HCT116 (cell line): ENCODE measurements at regions not wholly inside any gene's neighbourhood (a gene's known extent, or its start where the extent isn't known, plus 50 kb on each side); places are given as distances from the start of the nearest gene placed in this dataset.

Experiments
- ATAC-seq: fragments of 200-7000 bp; cut with Tn5 transposase; 2 replicates; pipeline ENCODE4 v1.9.1; 2020; ENCODE audit warnings: mild to moderate bottlenecking, moderate library complexity
- BruUV-seq: library from RNA; stranded (reverse); fragments of 400-500 nt; replicated peaks from 2 replicates; lab custom pipeline; 2021; lab: Mats Ljungman, UMichigan
- CTCF ChIA-PET: fragments of 300-600 bp; sonication (Branson Sonifier 250); formaldehyde crosslinking; loops from one replicate; lab custom pipeline; 2021; ENCODE audit warnings: antibody characterized with exemption; lab: Charles Lee
- POLR2A ChIA-PET: fragments of 300-600, 350-600 bp; sonication (Branson Sonifier 250); formaldehyde crosslinking; loops from one replicate; lab custom pipeline; 2021; ENCODE audit warnings: antibody characterized with exemption; lab: Charles Lee
- RAD21 ChIA-PET, 2 experiments: fragments of 300-600 bp; sonication (Branson Sonifier 250); formaldehyde crosslinking; loops; one replicate each; lab custom pipeline; 2023; ENCODE audit warnings: low total read pairs in 2 of 2; ENCODE audit not compliant: uncharacterized antibody in 2 of 2, unreplicated experiment in 2 of 2, low non-redundant PET in 1 of 2; lab: Charles Lee
- DNase-seq: peaks from one replicate; pipeline ENCODE4 v3.0.0-alpha.2; 2010; ENCODE audit warnings: low read depth, low spot score
- H2AFZ ChIP-seq: fragments of 200-600 bp; shearing (Covaris generic), sonication (generic); 2 replicates; pipeline ENCODE4 v1.6.1; 2017; ENCODE audit warnings: low read depth, mixed run types, mixed read lengths, antibody characterized with exemption, low read length; ENCODE audit not compliant: poor library complexity, severe bottlenecking
- H3K27ac ChIP-seq: 2 replicates; pipeline ENCODE4 v1.5.1; 2012; ENCODE audit warnings: low read depth, low read length
- H3K27me3 ChIP-seq: fragments of 200-600 bp; sonication (generic); 2 replicates; pipeline ENCODE4 v1.6.1; 2016; ENCODE audit warnings: mixed run types, low read length, mixed read lengths; ENCODE audit not compliant: insufficient read depth
- H3K36me3 ChIP-seq, 2 experiments: fragments of 200-500 bp in 1 of 2; fragments of 200-600 bp in 1 of 2; sonication (Bioruptor generic) in 1 of 2; sonication (generic) in 1 of 2; 2 replicates each; pipeline versions ENCODE4 v1.5.1 to v1.6.1; 2014 to 2016; ENCODE audit warnings: low read length in 2 of 2, inconsistent platforms in 1 of 2, mixed read lengths in 1 of 2, mixed run types in 1 of 2; ENCODE audit not compliant: insufficient read depth in 2 of 2, control insufficient read depth in 1 of 2
- H3K4me1 ChIP-seq, 2 experiments: fragments of 200-600 bp in 1 of 2; sonication (generic) in 1 of 2; 2 replicates each; pipeline versions ENCODE4 v1.5.1 to v1.6.1; 2012 to 2017; ENCODE audit warnings: low read length in 2 of 2, inconsistent platforms in 1 of 2, mild to moderate bottlenecking in 1 of 2, mixed read lengths in 1 of 2, mixed run types in 1 of 2, moderate library complexity in 1 of 2; ENCODE audit not compliant: insufficient read depth in 2 of 2, control insufficient read depth in 1 of 2
- H3K4me2 ChIP-seq: fragments of 200-600 bp; sonication (generic); 2 replicates; pipeline ENCODE4 v1.6.1; 2017; ENCODE audit warnings: mixed run types, low read length, mixed read lengths
- H3K4me3 ChIP-seq, 2 experiments: fragments of 200-600 bp in 1 of 2; sonication (generic) in 1 of 2; replicated peaks in 1 of 2; 2 replicates each; pipeline ENCODE4 v1.5.1; 2011 to 2016; ENCODE audit warnings: low read length in 2 of 2, control low read depth in 1 of 2, low read depth in 1 of 2, mild to moderate bottlenecking in 1 of 2, mixed read lengths in 1 of 2, mixed run types in 1 of 2
- H3K79me2 ChIP-seq: fragments of 200-600 bp; sonication (generic); 2 replicates; pipeline ENCODE4 v1.6.1; 2017; ENCODE audit warnings: mild to moderate bottlenecking, mixed run types, low read length, moderate library complexity, mixed read lengths; ENCODE audit not compliant: insufficient read depth
- H3K9ac ChIP-seq: fragments of 200-600 bp; sonication (generic); 2 replicates; pipeline ENCODE4 v1.6.1; 2016; ENCODE audit warnings: low read length, mixed read lengths
- H3K9me2 ChIP-seq: fragments of 200-600 bp; sonication (generic), shearing (Covaris generic); 2 replicates; pipeline ENCODE4 v1.6.1; 2017; ENCODE audit warnings: mixed run types, mild to moderate bottlenecking, moderate library complexity; ENCODE audit not compliant: insufficient read depth
- H3K9me3 ChIP-seq, 2 experiments: fragments of 200-500 bp in 1 of 2; fragments of 200-600 bp in 1 of 2; sonication (Bioruptor generic) in 1 of 2; sonication (generic) in 1 of 2; 2 replicates each; pipeline ENCODE4 v1.6.1; 2014 to 2017; ENCODE audit warnings: low read length in 2 of 2, mixed read lengths in 2 of 2, inconsistent platforms in 1 of 2, low read depth in 1 of 2, mild to moderate bottlenecking in 1 of 2, mixed run types in 1 of 2, moderate library complexity in 1 of 2; ENCODE audit not compliant: control insufficient read depth in 1 of 2, insufficient read depth in 1 of 2
- H4K20me1 ChIP-seq: fragments of 200-600 bp; sonication (generic), shearing (Covaris generic); 2 replicates; pipeline ENCODE4 v1.6.1; 2017; ENCODE audit warnings: mixed run types, mild to moderate bottlenecking, moderate library complexity; ENCODE audit not compliant: insufficient read depth
- CEBPB ChIP-seq: IDR thresholded peaks from 2 replicates; pipeline ENCODE4 v1.6.1; 2012; ENCODE audit warnings: low read depth
- EGR1 ChIP-seq: IDR thresholded peaks from 2 replicates; pipeline ENCODE4 v1.6.1; 2012; ENCODE audit warnings: low read depth
- ELF1 ChIP-seq: IDR thresholded peaks from 2 replicates; pipeline ENCODE4 v1.6.1; 2012; ENCODE audit warnings: low read depth, borderline replicate concordance
- JUND ChIP-seq: IDR thresholded peaks from 2 replicates; pipeline ENCODE4 v1.6.1; 2012
- POLR2AphosphoS5 ChIP-seq: IDR thresholded peaks from 2 replicates; pipeline ENCODE4 v1.6.1; 2011; ENCODE audit warnings: mild to moderate bottlenecking, low read depth, low read length, moderate library complexity
- SIN3A ChIP-seq: IDR thresholded peaks from 2 replicates; pipeline ENCODE4 v1.6.1; 2012; ENCODE audit warnings: low read depth
- SP1 ChIP-seq: IDR thresholded peaks from 2 replicates; pipeline ENCODE4 v1.6.1; 2012; ENCODE audit warnings: low read depth
- ZFX ChIP-seq: fragments of 450-650 bp; IDR thresholded peaks from 2 replicates; pipeline ENCODE4 v1.6.1; 2017
- ZNF274 ChIP-seq: fragments of 200-500 bp; sonication (Bioruptor generic); IDR thresholded peaks from 2 replicates; pipeline ENCODE4 v1.6.1; 2014; ENCODE audit warnings: mild to moderate bottlenecking, low read depth, low read length, inconsistent platforms
- intact Hi-C: fragments of 100-400 bp; cut with micrococcal nuclease; formaldehyde crosslinking; loops from 2 replicates; pipeline ENCODE4 v1.10.0; 2022

- Histone ChIP-seq H3K9ac (no peak overlapping the region), H3K9me3 (peaks cover 0 to 5% of the 10 kb centered on the region in 2 experiments; a peak in 1 of 4 replicates), H3K9me2 (no peaks in the 10 kb centered on the region), H3K36me3 (no peaks in the 10 kb centered on the region), H3K4me2 (no peak overlapping the region), H3K4me1 (no peaks in the 10 kb centered on the region), H3K27me3 (no peaks in the 10 kb centered on the region), H2AFZ (no peak overlapping the region), H3K79me2 (no peaks in the 10 kb centered on the region), H4K20me1 (no peaks in the 10 kb centered on the region), H3K27ac (no peak overlapping the region), H3K4me3 (no peak overlapping the region)
- no peak for ATAC-seq
- TF ChIP-seq ZNF274, result no peak
- no peak for TF ChIP-seq CEBPB
- RAD21 ChIA-PET, result no interaction called here
- POLR2A ChIA-PET, result no interaction called here
- CTCF ChIA-PET, result no interaction called here
- intact Hi-C loops, result no loop called here
- no peak for DNase-seq
- BruUV-seq, result no TSS peak
Observed at GRCh38 chr18:41751652-41752051, 203.4 kb upstream of the PIK3C3 start.

DNA sequence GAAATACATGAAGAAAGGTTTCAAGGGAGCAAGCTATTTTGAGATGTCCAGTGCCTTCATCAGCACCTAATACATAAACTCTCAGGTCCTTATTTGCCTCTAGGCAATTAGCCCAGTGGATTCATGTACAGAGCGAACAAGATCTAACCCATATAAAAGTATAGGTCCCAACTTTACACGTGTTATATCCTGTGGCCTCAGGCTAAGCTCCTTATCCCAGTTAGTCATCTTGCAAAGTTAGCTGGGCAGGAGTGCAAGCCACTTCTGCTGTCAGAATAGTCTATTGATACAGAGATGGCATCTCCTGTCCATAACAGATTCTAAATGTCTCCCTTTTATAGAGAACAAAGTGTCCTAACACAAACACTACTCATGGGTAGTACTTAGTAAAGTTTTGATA lies 203.9 kb upstream of the PIK3C3 start:
- CTCF ChIA-PET, result no interaction called here
- Histone ChIP-seq H3K9ac (no peak overlapping the region), H3K4me1 (no peaks in the 10 kb centered on the region), H3K9me2 (no peaks in the 10 kb centered on the region), H3K36me3 (no peaks in the 10 kb centered on the region), H2AFZ (no peak overlapping the region), H3K27ac (no peak overlapping the region)
- ATAC-seq, result no peak
- no TSS peak for BruUV-seq
- TF ChIP-seq ELF1, result no peak
- TF ChIP-seq ZFX, result no peak
- no peak for TF ChIP-seq SIN3A
- TF ChIP-seq JUND, result no peak
- TF ChIP-seq EGR1, result no peak
- TF ChIP-seq SP1, result no peak
- no peak for TF ChIP-seq POLR2AphosphoS5
- TF ChIP-seq, all 23 proteins: peak for 0
- Histone ChIP-seq H3K9me3 (peaks cover 0 to 5% of the 10 kb centered on the region in 2 experiments; a peak in 1 of 4 replicates), H4K20me1 (no peaks in the 10 kb centered on the region), H3K4me3 (no peak overlapping the region), H3K79me2 (no peaks in the 10 kb centered on the region), H3K27me3 (no peaks in the 10 kb centered on the region), H3K4me2 (no peak overlapping the region)
- DNase-seq, result no peak
- ChIA-PET POLR2A (no interaction called here), RAD21 (no interaction called here)
- intact Hi-C loops, result no loop called here
